Heart right ventricle (tissue), 16 donors: ENCODE measurements at regions not wholly inside any gene's neighbourhood (a gene's known extent, or its start where the extent isn't known, plus 50 kb on each side); places are given as distances from the start of the nearest gene placed in this dataset.
A peak's percentile ranks its signal among the peaks of the same experiment; 100 is the strongest.

Experiments
- ATAC-seq, 8 donors: fragments of 200-7000 bp; cut with Tn5 transposase; one replicate each; pipeline ENCODE4 v1.9.1; 2020; ENCODE audit warnings: mild to moderate bottlenecking in 8 of 8, moderate library complexity in 8 of 8, moderate number of reproducible peaks in 1 of 8
- DNase-seq, 2 donors: peaks; one replicate each; pipeline ENCODE4 v3.0.0-alpha.2; 2020
- H3K27ac ChIP-seq, 10 donors: fragments of 200-600 bp; sonication (generic) in 2 of 10; one replicate each; pipeline versions ENCODE4 v1.5.0 to v1.8.0; 2020 to 2022; ENCODE audit warnings: mild to moderate bottlenecking in 3 of 10
- H3K27me3 ChIP-seq, 7 donors: fragments of 200-600 bp; one replicate each; pipeline ENCODE4 v1.8.0; 2021 to 2022; ENCODE audit warnings: mild to moderate bottlenecking in 2 of 7
- H3K36me3 ChIP-seq, 9 donors: fragments of 200-600 bp; sonication (generic) in 1 of 9; one replicate each; pipeline versions ENCODE4 v1.5.0 to v1.8.0; 2020 to 2022; ENCODE audit warnings: mild to moderate bottlenecking in 2 of 9
- H3K4me1 ChIP-seq, 9 donors: fragments of 200-600 bp; sonication (generic) in 1 of 9; one replicate each; pipeline versions ENCODE4 v1.5.0 to v1.8.0; 2020 to 2022; ENCODE audit warnings: mild to moderate bottlenecking in 4 of 9
- H3K4me3 ChIP-seq, 10 donors: fragments of 200-600 bp; sonication (generic) in 2 of 10; one replicate each; pipeline versions ENCODE4 v1.5.0 to v1.8.0; 2020 to 2022; ENCODE audit warnings: mild to moderate bottlenecking in 7 of 10, moderate library complexity in 2 of 10
- H3K9me3 ChIP-seq, 11 donors: fragments of 200-600 bp in 10 of 11; sonication (generic) in 2 of 11; one replicate each; pipeline versions ENCODE4 v1.5.0 to v1.8.0; 2013 to 2022; ENCODE audit warnings: mild to moderate bottlenecking in 2 of 11, control low read depth in 1 of 11, moderate library complexity in 1 of 11
- CTCF ChIP-seq, 9 donors: fragments of 200-600 bp; sonication (generic) in 2 of 9; IDR thresholded peaks; one replicate each; pipeline versions ENCODE4 v1.5.0 to v1.8.0; 2021 to 2022; ENCODE audit warnings: antibody characterized with exemption in 9 of 9, mild to moderate bottlenecking in 5 of 9, moderate library complexity in 1 of 9
- WGBS, 2 donors: extraction: QIAGEN DNeasy Blood & Tissue Kit; methylation state at CpG; one replicate each; pipeline ENCODE4 v1.1.7; 2013; ENCODE audit warnings: inconsistent platforms in 1 of 2; 5-methylcytosine and 5-hydroxymethylcytosine counted together
- intact Hi-C, 10 donors: fragments of 100-400 bp; cut with DNase I; formaldehyde crosslinking; loops; one replicate each; pipeline versions ENCODE4 v1.11.1 to v1.14.2; 2022
- donor health status: Arrhythmogenic right ventricular cardiomyopathy.
- donor health status: ischemic (EF 13 %, LVEDD 7.1; RV severe dilation, severe dysfunction).
- donor health status: healthy with polysubstance abuse.
- donor health status: DM: no; HTN: yes; CAD: no.
- donor health status: DM: no; HTN: no; CAD: no.
- donor health status: ischemic (EF 25% LVEDD 6.9; RV normal size, moderate dysfunction).
- donor health status: ischemic (EF 25% LVEDD 5.7; RV mildly dilated, moderate dysfunction).
- donor health status: healthy.
- donor health status: DM: yes; HTN: yes; CAD: no.
- donor health status: Ischemic cardiomyopathy.
- donor health status: ischemic (EF 35%, LVEDD 5.7; RV mildly dilated, moderate dysfunction).
- donor health status: nonischemic (EF 11% LVEDD 7.7; RV severe dilation, severe dysfunction).
- donor health status: DM: yes; HTN: yes; CAD: no.
- donor health status: PGD.
- donor health status: ischemic (EF 29% LVEDD 5.4; RV normal size, mild dysfunction).
- donor health status: nonischemic (EF 23%, LVEDD 6.1; RV moderate dilation, normal function).

- WGBS, 2 donors = 62 to 70% methylated on average over 1 of the region's 1 CpG
- H3K36me3 ChIP-seq = no peaks in the 10 kb centered on the region
- H3K4me1 ChIP-seq = no peaks in the 10 kb centered on the region
- ATAC-seq = peak in 2 of 8 donors; percentile 39 to 67
- intact Hi-C loops = no loop called here
- no peak overlapping the region for H3K27ac ChIP-seq
- no peak overlapping the region for H3K4me3 ChIP-seq
- no peak for TF ChIP-seq CTCF (IDR thresholded peaks at IDR 0.05)
- peaks cover 0 to 6% (median 0%) of the 10 kb centered on the region in 11 donors for H3K9me3 ChIP-seq
- H3K27me3 ChIP-seq = no peaks in the 10 kb centered on the region
- DNase-seq = no peak
These were observed 270.8 kb downstream of the KLF13 start for GRCh38 chr15:31597466-31597865.

GRCh38 chr15:31598620-31599019 is 272.0 kb downstream of the KLF13 start:
- no peak for DNase-seq
- ATAC-seq = no peak
- Histone ChIP-seq H3K4me1 (no peaks in the 10 kb centered on the region), H3K27me3 (no peaks in the 10 kb centered on the region), H3K36me3 (no peaks in the 10 kb centered on the region), H3K4me3 (no peak overlapping the region), H3K9me3 (peaks cover 0 to 18% (median 0%) of the 10 kb centered on the region in 11 donors), H3K27ac (no peak overlapping the region)
- intact Hi-C loops = no loop called here
- no peak for TF ChIP-seq CTCF (IDR thresholded peaks at IDR 0.05)
- WGBS, 2 donors = 19 to 31% methylated on average over 7 of the region's 7 CpGs

- no peak overlapping the region for H3K27ac ChIP-seq
- no peak overlapping the region for H3K4me3 ChIP-seq
- H3K9me3 ChIP-seq = peaks cover 0 to 18% (median 0%) of the 10 kb centered on the region in 11 donors
- H3K4me1 ChIP-seq = peaks cover 0 to 5% (median 0%) of the 10 kb centered on the region in 9 donors
- no peaks in the 10 kb centered on the region for H3K36me3 ChIP-seq
- TF ChIP-seq CTCF (IDR thresholded peaks at IDR 0.05) = peak in 3 of 9 donors; percentile 23 to 33 (median 25)
- DNase-seq = no peak
- H3K27me3 ChIP-seq = no peaks in the 10 kb centered on the region
- 44 to 54% methylated on average over 9 of the region's 9 CpGs for WGBS, 2 donors
- intact Hi-C loops = no loop called here
- ATAC-seq = peak in 5 of 8 donors; percentile 20 to 67 (median 39)
These were observed 278.9 kb downstream of the KLF13 start for GRCh38 chr15:31605467-31605931.

GRCh38 chr15:31606194-31606669 is 279.6 kb downstream of the KLF13 start:
- WGBS, 2 donors = 89 to 91% methylated on average over 5 of the region's 5 CpGs

More at GRCh38 chr15:31606194-31606669, 279.6 kb downstream of the KLF13 start:
- Histone ChIP-seq H3K27me3 (no peaks in the 10 kb centered on the region), H3K9me3 (peaks cover 0 to 21% (median 0%) of the 10 kb centered on the region in 11 donors), H3K4me1 (peaks cover 0 to 5% (median 0%) of the 10 kb centered on the region in 9 donors), H3K27ac (no peak overlapping the region), H3K4me3 (no peak overlapping the region), H3K36me3 (no peaks in the 10 kb centered on the region)
- DNase-seq = no peak
- TF ChIP-seq CTCF (IDR thresholded peaks at IDR 0.05) = no peak
- intact Hi-C loops = no loop called here
- ATAC-seq = no peak
